Neural cell (in vitro differentiated cells): ENCODE measurements at regions not wholly inside any gene's neighbourhood (a gene's known extent, or its start where the extent isn't known, plus 50 kb on each side); places are given as distances from the start of the nearest gene placed in this dataset.

Experiments
- EZH2 ChIP-seq: fragments of 200-600, 300-800 bp; shearing (Covaris generic), sonication (generic); IDR thresholded peaks from 2 replicates; pipeline ENCODE4 v1.6.1; 2014; ENCODE audit warnings: antibody characterized with exemption, low read length, borderline replicate concordance, mild to moderate bottlenecking; ENCODE audit not compliant: insufficient read depth, poor library complexity, severe bottlenecking
- MXI1 ChIP-seq: fragments of 450-650 bp; conservative IDR thresholded peaks from 2 replicates; pipeline ENCODE4 v1.6.1; 2014; ENCODE audit warnings: antibody characterized with exemption, mild to moderate bottlenecking; ENCODE audit not compliant: poor library complexity, severe bottlenecking
- SMC3 ChIP-seq: fragments of 450-650 bp; conservative IDR thresholded peaks from 2 replicates; pipeline ENCODE4 v1.6.1; 2014; ENCODE audit warnings: antibody characterized with exemption, mild to moderate bottlenecking, moderate library complexity; ENCODE audit not compliant: poor library complexity
- TF ChIP-seq, protein P1 (sequence below): fragments of 450-650 bp; IDR thresholded peaks from 2 replicates; pipeline ENCODE4 v1.5.1; 2014; ENCODE audit warnings: antibody characterized with exemption, mild to moderate bottlenecking, moderate library complexity; ENCODE audit not compliant: poor library complexity, severe bottlenecking
- TF ChIP-seq, protein P2 (sequence below): IDR thresholded peaks from 2 replicates; pipeline ENCODE4 v1.6.1; 2012; ENCODE audit warnings: borderline replicate concordance

DNA sequence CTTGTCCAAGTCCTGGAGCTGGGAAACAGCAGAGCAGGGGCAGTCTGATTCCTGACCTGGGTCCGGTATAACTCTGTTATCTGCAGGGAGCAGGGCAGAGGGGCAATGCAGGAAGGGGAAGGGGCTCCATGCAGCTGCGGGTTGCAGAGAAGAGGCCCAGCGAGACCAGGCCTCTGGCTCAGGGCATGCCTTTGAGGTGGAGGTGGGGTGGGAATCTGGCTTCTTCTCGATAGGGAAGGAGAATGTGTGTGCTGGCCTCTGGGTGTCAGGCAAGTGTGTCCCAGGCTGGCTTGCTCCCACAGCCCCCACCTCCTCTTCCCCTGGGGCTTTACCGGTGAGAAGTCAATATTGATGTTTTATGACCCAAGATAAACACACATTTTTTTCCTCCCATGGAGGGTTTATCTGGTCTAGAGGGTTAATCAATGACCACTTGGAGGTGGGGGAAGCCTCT is 187.1 kb upstream of the HAAO start:
- TF ChIP-seq, protein P1, sequence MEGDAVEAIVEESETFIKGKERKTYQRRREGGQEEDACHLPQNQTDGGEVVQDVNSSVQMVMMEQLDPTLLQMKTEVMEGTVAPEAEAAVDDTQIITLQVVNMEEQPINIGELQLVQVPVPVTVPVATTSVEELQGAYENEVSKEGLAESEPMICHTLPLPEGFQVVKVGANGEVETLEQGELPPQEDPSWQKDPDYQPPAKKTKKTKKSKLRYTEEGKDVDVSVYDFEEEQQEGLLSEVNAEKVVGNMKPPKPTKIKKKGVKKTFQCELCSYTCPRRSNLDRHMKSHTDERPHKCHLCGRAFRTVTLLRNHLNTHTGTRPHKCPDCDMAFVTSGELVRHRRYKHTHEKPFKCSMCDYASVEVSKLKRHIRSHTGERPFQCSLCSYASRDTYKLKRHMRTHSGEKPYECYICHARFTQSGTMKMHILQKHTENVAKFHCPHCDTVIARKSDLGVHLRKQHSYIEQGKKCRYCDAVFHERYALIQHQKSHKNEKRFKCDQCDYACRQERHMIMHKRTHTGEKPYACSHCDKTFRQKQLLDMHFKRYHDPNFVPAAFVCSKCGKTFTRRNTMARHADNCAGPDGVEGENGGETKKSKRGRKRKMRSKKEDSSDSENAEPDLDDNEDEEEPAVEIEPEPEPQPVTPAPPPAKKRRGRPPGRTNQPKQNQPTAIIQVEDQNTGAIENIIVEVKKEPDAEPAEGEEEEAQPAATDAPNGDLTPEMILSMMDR, result no peak
- no peak for TF ChIP-seq MXI1
- TF ChIP-seq, protein P2, sequence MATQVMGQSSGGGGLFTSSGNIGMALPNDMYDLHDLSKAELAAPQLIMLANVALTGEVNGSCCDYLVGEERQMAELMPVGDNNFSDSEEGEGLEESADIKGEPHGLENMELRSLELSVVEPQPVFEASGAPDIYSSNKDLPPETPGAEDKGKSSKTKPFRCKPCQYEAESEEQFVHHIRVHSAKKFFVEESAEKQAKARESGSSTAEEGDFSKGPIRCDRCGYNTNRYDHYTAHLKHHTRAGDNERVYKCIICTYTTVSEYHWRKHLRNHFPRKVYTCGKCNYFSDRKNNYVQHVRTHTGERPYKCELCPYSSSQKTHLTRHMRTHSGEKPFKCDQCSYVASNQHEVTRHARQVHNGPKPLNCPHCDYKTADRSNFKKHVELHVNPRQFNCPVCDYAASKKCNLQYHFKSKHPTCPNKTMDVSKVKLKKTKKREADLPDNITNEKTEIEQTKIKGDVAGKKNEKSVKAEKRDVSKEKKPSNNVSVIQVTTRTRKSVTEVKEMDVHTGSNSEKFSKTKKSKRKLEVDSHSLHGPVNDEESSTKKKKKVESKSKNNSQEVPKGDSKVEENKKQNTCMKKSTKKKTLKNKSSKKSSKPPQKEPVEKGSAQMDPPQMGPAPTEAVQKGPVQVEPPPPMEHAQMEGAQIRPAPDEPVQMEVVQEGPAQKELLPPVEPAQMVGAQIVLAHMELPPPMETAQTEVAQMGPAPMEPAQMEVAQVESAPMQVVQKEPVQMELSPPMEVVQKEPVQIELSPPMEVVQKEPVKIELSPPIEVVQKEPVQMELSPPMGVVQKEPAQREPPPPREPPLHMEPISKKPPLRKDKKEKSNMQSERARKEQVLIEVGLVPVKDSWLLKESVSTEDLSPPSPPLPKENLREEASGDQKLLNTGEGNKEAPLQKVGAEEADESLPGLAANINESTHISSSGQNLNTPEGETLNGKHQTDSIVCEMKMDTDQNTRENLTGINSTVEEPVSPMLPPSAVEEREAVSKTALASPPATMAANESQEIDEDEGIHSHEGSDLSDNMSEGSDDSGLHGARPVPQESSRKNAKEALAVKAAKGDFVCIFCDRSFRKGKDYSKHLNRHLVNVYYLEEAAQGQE, result no peak
- no peak for TF ChIP-seq EZH2
- no peak for TF ChIP-seq SMC3
